ENCODE measurements at regions not wholly inside any gene's neighbourhood (a gene's known extent, or its start where the extent isn't known, plus 50 kb on each side); places are given as distances from the start of the nearest gene placed in this dataset.

DNA sequence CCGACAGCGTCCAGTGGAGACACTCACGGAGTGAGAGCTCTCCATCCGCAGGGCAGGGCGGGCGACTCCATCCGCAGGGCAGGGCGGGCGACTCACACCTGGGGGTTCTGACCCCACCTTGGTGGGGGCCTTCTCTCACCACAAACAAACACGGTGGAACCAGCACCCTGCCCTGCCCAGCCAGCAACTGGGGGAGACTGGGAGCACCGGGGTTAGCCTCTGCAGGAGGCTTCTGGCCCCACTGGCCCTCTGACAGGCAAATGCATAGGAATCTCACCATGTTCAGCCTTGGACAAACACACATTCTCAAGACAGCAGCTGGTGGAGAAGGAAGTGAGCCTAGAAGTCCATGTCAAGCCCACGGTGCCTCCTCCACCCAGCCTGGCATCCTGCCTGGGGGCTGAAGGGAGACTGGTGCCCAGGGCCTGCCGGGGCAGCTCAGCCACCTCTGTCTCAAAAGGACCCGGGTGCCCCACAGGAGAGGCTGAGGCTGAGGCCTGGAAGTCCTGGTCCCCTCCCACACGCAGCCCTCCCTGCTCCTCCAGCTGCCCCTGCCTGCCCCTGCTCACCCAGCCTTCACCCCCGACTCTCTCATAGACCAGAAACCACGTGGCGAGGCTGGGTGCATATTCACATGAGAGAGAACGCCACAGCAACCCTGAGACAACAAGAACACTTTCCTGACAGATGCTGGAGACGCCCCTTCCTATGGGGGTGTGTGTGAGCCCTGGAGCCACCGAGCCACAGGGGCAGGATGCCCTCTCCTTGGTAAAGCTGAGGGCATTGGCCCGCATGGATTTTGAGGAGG is 98.4 kb upstream of the B3GAT1 start:
- Histone ChIP-seq H3K36me3 (ENCODE audit: control insufficient read depth in 1 of 2, insufficient read depth in 2 of 2, low read length in 2 of 2) (no peaks in the 10 kb centered on the region), H2AFZ (ENCODE audit: low read depth, low read length, poor library complexity, severe bottlenecking) (no peak overlapping the region), H3K9me2 (ENCODE audit: insufficient read depth) (no peaks in the 10 kb centered on the region), H3K27ac (ENCODE audit: low read depth, low read length) (no peak overlapping the region), H3K9me3 (ENCODE audit: control insufficient read depth in 1 of 2, insufficient read depth in 1 of 2, low read depth in 1 of 2, low read length in 2 of 2) (no peaks in the 10 kb centered on the region), H4K20me1 (ENCODE audit: insufficient read depth) (no peaks in the 10 kb centered on the region), H3K4me2 (ENCODE audit: low read length) (no peak overlapping the region), H3K4me3 (replicated peaks in 1 of 2; ENCODE audit: low read depth in 1 of 2, low read length in 2 of 2) (no peak overlapping the region), H3K79me2 (ENCODE audit: insufficient read depth, low read length) (no peaks in the 10 kb centered on the region), H3K4me1 (ENCODE audit: control insufficient read depth in 1 of 2, insufficient read depth in 2 of 2, low read length in 2 of 2) (no peaks in the 10 kb centered on the region), H3K9ac (ENCODE audit: low read length) (no peak overlapping the region), H3K27me3 (ENCODE audit: insufficient read depth, low read length) (peaks cover 24% of the 10 kb centered on the region)
- ChIA-PET CTCF (no interaction called here), POLR2A (no interaction called here), RAD21 (ENCODE audit: low non-redundant PET in 1 of 2, low total read pairs in 2 of 2, uncharacterized antibody in 2 of 2, unreplicated experiment in 2 of 2) (interaction anchor here in 1 of 2 experiments (0.7 kb wide), 1 partner anchor 151 kb away, joined by 3 read pairs; no protein-coding TSS in a partner anchor)
- ATAC-seq (no peak), DNase-seq (ENCODE audit: low read depth, low spot score) (no peak)
- intact Hi-C loops (cut with micrococcal nuclease): no loop called here
- BruUV-seq (replicated peaks): no TSS peak
- TF ChIP-seq EZH2phosphoT487 (IDR thresholded peaks at IDR 0.05; ENCODE audit: borderline replicate concordance) (no peak), CBX3 (IDR thresholded peaks at IDR 0.05; ENCODE audit: low read depth) (no peak), POLR2AphosphoS5 (IDR thresholded peaks at IDR 0.05; ENCODE audit: low read depth, low read length) (no peak), ELF1 (IDR thresholded peaks at IDR 0.05; ENCODE audit: borderline replicate concordance, low read depth) (no peak), SP1 (IDR thresholded peaks at IDR 0.05; ENCODE audit: low read depth) (no peak), ZNF274 (IDR thresholded peaks at IDR 0.05; ENCODE audit: low read depth, low read length) (no peak), TCF7L2 (IDR thresholded peaks at IDR 0.05; ENCODE audit: borderline replicate concordance, extremely low read depth, insufficient read depth, insufficient read length) (no peak), FOSL1 (IDR thresholded peaks at IDR 0.05; ENCODE audit: low read depth) (no peak), EZH2 (IDR thresholded peaks at IDR 0.05) (no peak), YY1 (IDR thresholded peaks at IDR 0.05; ENCODE audit: extremely low read depth, insufficient replicate concordance, low read depth, low read length) (no peak), EGR1 (IDR thresholded peaks at IDR 0.05; ENCODE audit: low read depth) (no peak), JUND (IDR thresholded peaks at IDR 0.05) (no peak), ZFX (IDR thresholded peaks at IDR 0.05) (no peak)
- TF ChIP-seq, protein P1, sequence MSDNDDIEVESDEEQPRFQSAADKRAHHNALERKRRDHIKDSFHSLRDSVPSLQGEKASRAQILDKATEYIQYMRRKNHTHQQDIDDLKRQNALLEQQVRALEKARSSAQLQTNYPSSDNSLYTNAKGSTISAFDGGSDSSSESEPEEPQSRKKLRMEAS (IDR thresholded peaks at IDR 0.05): no peak
- TF ChIP-seq, protein P2, sequence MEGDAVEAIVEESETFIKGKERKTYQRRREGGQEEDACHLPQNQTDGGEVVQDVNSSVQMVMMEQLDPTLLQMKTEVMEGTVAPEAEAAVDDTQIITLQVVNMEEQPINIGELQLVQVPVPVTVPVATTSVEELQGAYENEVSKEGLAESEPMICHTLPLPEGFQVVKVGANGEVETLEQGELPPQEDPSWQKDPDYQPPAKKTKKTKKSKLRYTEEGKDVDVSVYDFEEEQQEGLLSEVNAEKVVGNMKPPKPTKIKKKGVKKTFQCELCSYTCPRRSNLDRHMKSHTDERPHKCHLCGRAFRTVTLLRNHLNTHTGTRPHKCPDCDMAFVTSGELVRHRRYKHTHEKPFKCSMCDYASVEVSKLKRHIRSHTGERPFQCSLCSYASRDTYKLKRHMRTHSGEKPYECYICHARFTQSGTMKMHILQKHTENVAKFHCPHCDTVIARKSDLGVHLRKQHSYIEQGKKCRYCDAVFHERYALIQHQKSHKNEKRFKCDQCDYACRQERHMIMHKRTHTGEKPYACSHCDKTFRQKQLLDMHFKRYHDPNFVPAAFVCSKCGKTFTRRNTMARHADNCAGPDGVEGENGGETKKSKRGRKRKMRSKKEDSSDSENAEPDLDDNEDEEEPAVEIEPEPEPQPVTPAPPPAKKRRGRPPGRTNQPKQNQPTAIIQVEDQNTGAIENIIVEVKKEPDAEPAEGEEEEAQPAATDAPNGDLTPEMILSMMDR (IDR thresholded peaks at IDR 0.05 in 2 of 3, conservative IDR thresholded peaks at IDR 0.05 in 1 of 3; ENCODE audit: borderline replicate concordance in 1 of 3, insufficient read depth in 1 of 3, low read depth in 2 of 3, low read length in 2 of 3): no peak
- TF ChIP-seq, protein P3, sequence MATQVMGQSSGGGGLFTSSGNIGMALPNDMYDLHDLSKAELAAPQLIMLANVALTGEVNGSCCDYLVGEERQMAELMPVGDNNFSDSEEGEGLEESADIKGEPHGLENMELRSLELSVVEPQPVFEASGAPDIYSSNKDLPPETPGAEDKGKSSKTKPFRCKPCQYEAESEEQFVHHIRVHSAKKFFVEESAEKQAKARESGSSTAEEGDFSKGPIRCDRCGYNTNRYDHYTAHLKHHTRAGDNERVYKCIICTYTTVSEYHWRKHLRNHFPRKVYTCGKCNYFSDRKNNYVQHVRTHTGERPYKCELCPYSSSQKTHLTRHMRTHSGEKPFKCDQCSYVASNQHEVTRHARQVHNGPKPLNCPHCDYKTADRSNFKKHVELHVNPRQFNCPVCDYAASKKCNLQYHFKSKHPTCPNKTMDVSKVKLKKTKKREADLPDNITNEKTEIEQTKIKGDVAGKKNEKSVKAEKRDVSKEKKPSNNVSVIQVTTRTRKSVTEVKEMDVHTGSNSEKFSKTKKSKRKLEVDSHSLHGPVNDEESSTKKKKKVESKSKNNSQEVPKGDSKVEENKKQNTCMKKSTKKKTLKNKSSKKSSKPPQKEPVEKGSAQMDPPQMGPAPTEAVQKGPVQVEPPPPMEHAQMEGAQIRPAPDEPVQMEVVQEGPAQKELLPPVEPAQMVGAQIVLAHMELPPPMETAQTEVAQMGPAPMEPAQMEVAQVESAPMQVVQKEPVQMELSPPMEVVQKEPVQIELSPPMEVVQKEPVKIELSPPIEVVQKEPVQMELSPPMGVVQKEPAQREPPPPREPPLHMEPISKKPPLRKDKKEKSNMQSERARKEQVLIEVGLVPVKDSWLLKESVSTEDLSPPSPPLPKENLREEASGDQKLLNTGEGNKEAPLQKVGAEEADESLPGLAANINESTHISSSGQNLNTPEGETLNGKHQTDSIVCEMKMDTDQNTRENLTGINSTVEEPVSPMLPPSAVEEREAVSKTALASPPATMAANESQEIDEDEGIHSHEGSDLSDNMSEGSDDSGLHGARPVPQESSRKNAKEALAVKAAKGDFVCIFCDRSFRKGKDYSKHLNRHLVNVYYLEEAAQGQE (IDR thresholded peaks at IDR 0.05; ENCODE audit: low read depth): no peak
- TF ChIP-seq, protein P4, sequence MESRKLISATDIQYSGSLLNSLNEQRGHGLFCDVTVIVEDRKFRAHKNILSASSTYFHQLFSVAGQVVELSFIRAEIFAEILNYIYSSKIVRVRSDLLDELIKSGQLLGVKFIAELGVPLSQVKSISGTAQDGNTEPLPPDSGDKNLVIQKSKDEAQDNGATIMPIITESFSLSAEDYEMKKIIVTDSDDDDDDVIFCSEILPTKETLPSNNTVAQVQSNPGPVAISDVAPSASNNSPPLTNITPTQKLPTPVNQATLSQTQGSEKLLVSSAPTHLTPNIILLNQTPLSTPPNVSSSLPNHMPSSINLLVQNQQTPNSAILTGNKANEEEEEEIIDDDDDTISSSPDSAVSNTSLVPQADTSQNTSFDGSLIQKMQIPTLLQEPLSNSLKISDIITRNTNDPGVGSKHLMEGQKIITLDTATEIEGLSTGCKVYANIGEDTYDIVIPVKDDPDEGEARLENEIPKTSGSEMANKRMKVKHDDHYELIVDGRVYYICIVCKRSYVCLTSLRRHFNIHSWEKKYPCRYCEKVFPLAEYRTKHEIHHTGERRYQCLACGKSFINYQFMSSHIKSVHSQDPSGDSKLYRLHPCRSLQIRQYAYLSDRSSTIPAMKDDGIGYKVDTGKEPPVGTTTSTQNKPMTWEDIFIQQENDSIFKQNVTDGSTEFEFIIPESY (IDR thresholded peaks at IDR 0.05; ENCODE audit: extremely low read depth, insufficient replicate concordance, low read length): no peak

All from HCT116 (cell line).